ENCODE measurements at regions not wholly inside any gene's neighbourhood (a gene's known extent, or its start where the extent isn't known, plus 50 kb on each side); places are given as distances from the start of the nearest gene placed in this dataset.

- DNase-seq = peak in 1 of 2 experiments; percentile 84
These were observed 99.9 kb upstream of the FGF3 start for GRCh38 chr11:69918938-69919650.

- no peak for DNase-seq
These were observed 100.6 kb upstream of the FGF3 start for GRCh38 chr11:69919659-69920344.

GRCh38 chr11:69920345-69921127 lies 101.3 kb upstream of the FGF3 start:
- no peak for DNase-seq

GRCh38 chr11:69921128-69922014 lies 102.2 kb upstream of the FGF3 start:
- DNase-seq = no peak

GRCh38 chr11:69922015-69922595 lies 102.9 kb upstream of the FGF3 start:
- DNase-seq = no peak

GRCh38 chr11:69922596-69923111 lies 103.4 kb upstream of the FGF3 start:
- DNase-seq = no peak

- DNase-seq = no peak
These were observed 104.0 kb upstream of the FGF3 start for GRCh38 chr11:69923196-69923595.

GRCh38 chr11:69923641-69924307 lies 104.6 kb upstream of the FGF3 start:
- DNase-seq = no peak

- no peak for DNase-seq
These were observed 105.3 kb upstream of the FGF3 start for GRCh38 chr11:69924308-69925161.

- no peak for DNase-seq
These were observed 106.4 kb upstream of the FGF3 start for GRCh38 chr11:69925366-69926196.

GRCh38 chr11:69926376-69927050 lies 107.3 kb upstream of the FGF3 start:
- no peak for DNase-seq

- no peak for DNase-seq
These were observed 108.9 kb upstream of the FGF3 start for GRCh38 chr11:69928121-69928520.

- DNase-seq = no peak
These were observed 109.8 kb upstream of the FGF3 start for GRCh38 chr11:69928975-69929374.

GRCh38 chr11:69930081-69931059 lies 111.2 kb upstream of the FGF3 start:
- DNase-seq = no peak

GRCh38 chr11:69931060-69931910 lies 112.1 kb upstream of the FGF3 start:
- DNase-seq = no peak
